GM19238 (cell line): ENCODE measurements at regions not wholly inside any gene's neighbourhood (a gene's known extent, or its start where the extent isn't known, plus 50 kb on each side); places are given as distances from the start of the nearest gene placed in this dataset.
"Not testable (repeated sequence)": the region's sequence is repeated elsewhere in the genome, so short reads cannot be mapped to it uniquely, and the experiment has no call there.

Source experiments
- DNase-seq: peaks from one replicate; pipeline ENCODE4 v3.0.0; 2011; ENCODE audit warnings: low spot score; ENCODE audit not compliant: insufficient read length

GRCh38 chr5:110288766-110289511 is 437.5 kb downstream of the TMEM232 start:
- DNase-seq: no peak

- DNase-seq: no peak
These were observed 437.0 kb downstream of the TMEM232 start for GRCh38 chr5:110289512-110289810.

GRCh38 chr5:110290542-110290941 is 435.9 kb downstream of the TMEM232 start:
- DNase-seq: no peak

GRCh38 chr5:110294281-110294680 is 432.2 kb downstream of the TMEM232 start:
- DNase-seq: no peak

GRCh38 chr5:110297152-110297670 is 429.3 kb downstream of the TMEM232 start:
- DNase-seq: no peak

GRCh38 chr5:110304176-110304575 is 422.3 kb downstream of the TMEM232 start:
- DNase-seq: no peak

- no peak for DNase-seq
These were observed 419.8 kb downstream of the TMEM232 start for GRCh38 chr5:110306650-110307049.

GRCh38 chr5:110309222-110309621 is 417.2 kb downstream of the TMEM232 start:
- no peak for DNase-seq

- not testable (repeated sequence) for DNase-seq
These were observed 409.9 kb downstream of the TMEM232 start for GRCh38 chr5:110316566-110316965.

GRCh38 chr5:110321117-110321516 is 405.4 kb downstream of the TMEM232 start:
- no peak for DNase-seq

- no peak for DNase-seq
These were observed 403.1 kb downstream of the TMEM232 start for GRCh38 chr5:110323357-110323756.

- DNase-seq: no peak
These were observed 402.6 kb downstream of the TMEM232 start for GRCh38 chr5:110323832-110324231.

GRCh38 chr5:110324876-110325275 is 401.6 kb downstream of the TMEM232 start:
- no peak for DNase-seq

- no peak for DNase-seq
These were observed 396.4 kb downstream of the TMEM232 start for GRCh38 chr5:110329955-110330525.

GRCh38 chr5:110333384-110333783 is 393.1 kb downstream of the TMEM232 start:
- no peak for DNase-seq

- no peak for DNase-seq
These were observed 391.0 kb downstream of the TMEM232 start for GRCh38 chr5:110335361-110336066.

- DNase-seq: no peak
These were observed 388.0 kb downstream of the TMEM232 start for GRCh38 chr5:110338341-110339083.

GRCh38 chr5:110339399-110339798 is 387.1 kb downstream of the TMEM232 start:
- DNase-seq: no peak

- no peak for DNase-seq
These were observed 384.6 kb downstream of the TMEM232 start for GRCh38 chr5:110341836-110342235.

GRCh38 chr5:110342683-110343082 is 383.8 kb downstream of the TMEM232 start:
- no peak for DNase-seq

- no peak for DNase-seq
These were observed 382.9 kb downstream of the TMEM232 start for GRCh38 chr5:110343616-110344015.

GRCh38 chr5:110345623-110346022 is 380.8 kb downstream of the TMEM232 start:
- no peak for DNase-seq
